OCI-LY7 (cell line): ENCODE measurements at regions not wholly inside any gene's neighbourhood (a gene's known extent, or its start where the extent isn't known, plus 50 kb on each side); places are given as distances from the start of the nearest gene placed in this dataset.

ENCODE experiments used
- BruUV-seq: library from RNA; stranded (reverse); fragments of 400-500 nt; replicated peaks from 2 replicates; lab custom pipeline; 2021; lab: Mats Ljungman, UMichigan
- CTCF ChIA-PET: fragments of 300-600 bp; sonication (Branson Sonifier 250); formaldehyde crosslinking; loops from one replicate; lab custom pipeline; 2022; ENCODE audit warnings: antibody characterized with exemption; ENCODE audit not compliant: unreplicated experiment; lab: Charles Lee
- POLR2A ChIA-PET: fragments of 300-600 bp; sonication (Branson Sonifier 250); formaldehyde crosslinking; loops from one replicate; lab custom pipeline; 2022; ENCODE audit warnings: antibody characterized with exemption; lab: Charles Lee
- DNase-seq: peaks from one replicate; pipeline ENCODE4 v3.0.0-alpha.2; 2015; ENCODE audit warnings: low spot score
- H2AFZ ChIP-seq: fragments of 200-600 bp; sonication (generic), shearing (Covaris generic); 2 replicates; pipeline ENCODE4 v1.6.1; 2014; ENCODE audit warnings: mild to moderate bottlenecking, antibody characterized with exemption, low read length, moderate library complexity
- H3K27ac ChIP-seq: fragments of 200-600 bp; sonication (generic); 2 replicates; pipeline ENCODE4 v1.5.1; 2014; ENCODE audit warnings: mixed run types, low read depth, mild to moderate bottlenecking, moderate library complexity, low read length, inconsistent platforms; ENCODE audit not compliant: poor library complexity, severe bottlenecking
- H3K36me3 ChIP-seq: fragments of 200-600 bp; sonication (generic); 2 replicates; pipeline ENCODE4 v1.6.1; 2014; ENCODE audit warnings: mild to moderate bottlenecking, antibody characterized with exemption, low read length, moderate library complexity, mixed read lengths; ENCODE audit not compliant: insufficient read depth
- H3K4me1 ChIP-seq: fragments of 200-600 bp; sonication (generic); 2 replicates; pipeline ENCODE4 v1.5.1; 2014; ENCODE audit warnings: mild to moderate bottlenecking, low read length; ENCODE audit not compliant: insufficient read depth, poor library complexity, severe bottlenecking
- H3K4me2 ChIP-seq: fragments of 200-600 bp; sonication (generic); 2 replicates; pipeline ENCODE4 v1.6.1; 2014; ENCODE audit warnings: mild to moderate bottlenecking, low read length
- H3K4me3 ChIP-seq: fragments of 200-600 bp; sonication (generic); 2 replicates; pipeline ENCODE4 v1.5.1; 2014; ENCODE audit warnings: mild to moderate bottlenecking, low read depth, low read length; ENCODE audit not compliant: poor library complexity, severe bottlenecking
- H3K79me2 ChIP-seq: fragments of 200-600 bp; sonication (generic); 2 replicates; pipeline ENCODE4 v1.6.1; 2016; ENCODE audit warnings: low read depth, mild to moderate bottlenecking, low read length, moderate library complexity, mixed read lengths; ENCODE audit not compliant: insufficient read depth
- H3K9me2 ChIP-seq: fragments of 200-600 bp; sonication (generic); 2 replicates; pipeline ENCODE4 v1.6.1; 2016; ENCODE audit warnings: mild to moderate bottlenecking, low read length, mixed read lengths; ENCODE audit not compliant: insufficient read depth
- H3K9me3 ChIP-seq: fragments of 200-600 bp; sonication (generic); 2 replicates; pipeline ENCODE4 v1.6.1; 2014; ENCODE audit warnings: mild to moderate bottlenecking, mixed run types, low read length, mixed read lengths
- H4K20me1 ChIP-seq: fragments of 200-600 bp; sonication (generic); 2 replicates; pipeline ENCODE4 v1.6.1; 2014; ENCODE audit warnings: mild to moderate bottlenecking, antibody characterized with exemption, low read length, moderate library complexity, mixed read lengths; ENCODE audit not compliant: insufficient read depth
- EZH2phosphoT487 ChIP-seq: fragments of 200-600 bp; sonication (generic); IDR thresholded peaks from 2 replicates; pipeline ENCODE4 v1.6.1; 2018; ENCODE audit warnings: low read depth, borderline replicate concordance, mild to moderate bottlenecking, mixed run types, antibody characterized with exemption, low read length, moderate library complexity, mixed read lengths
- intact Hi-C: fragments of 100-400 bp; cut with micrococcal nuclease; formaldehyde crosslinking; loops from one replicate; pipeline ENCODE4 v1.10.0; 2022; ENCODE audit not compliant: unreplicated experiment
- TF ChIP-seq, protein P1 (sequence below): fragments of 200-600 bp; sonication (generic); conservative IDR thresholded peaks from 2 replicates; pipeline ENCODE4 v1.5.1; 2014; ENCODE audit warnings: mild to moderate bottlenecking, antibody characterized with exemption, low read length, moderate library complexity, mixed read lengths

DNA sequence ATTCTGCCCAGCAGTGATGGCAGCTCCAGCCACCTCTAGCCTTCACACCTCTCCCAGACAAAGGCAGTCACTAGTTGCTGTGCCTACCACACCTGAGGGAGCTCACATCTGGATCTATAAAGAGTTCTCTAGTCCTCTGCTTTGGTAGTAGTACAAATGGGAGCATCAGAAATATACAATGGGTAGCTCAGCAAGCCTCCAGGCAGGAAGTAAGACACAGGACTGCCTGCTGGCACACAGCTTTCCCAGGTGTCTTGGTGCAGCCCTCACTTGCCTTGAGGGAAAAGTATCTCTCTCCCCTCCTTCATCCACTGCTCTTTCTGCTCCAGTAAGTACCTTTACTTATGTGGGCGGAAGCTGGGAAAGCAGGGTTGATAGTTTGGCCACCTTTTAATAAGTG is 212.9 kb upstream of the SLC7A11 start:
- BruUV-seq: no TSS peak

DNA sequence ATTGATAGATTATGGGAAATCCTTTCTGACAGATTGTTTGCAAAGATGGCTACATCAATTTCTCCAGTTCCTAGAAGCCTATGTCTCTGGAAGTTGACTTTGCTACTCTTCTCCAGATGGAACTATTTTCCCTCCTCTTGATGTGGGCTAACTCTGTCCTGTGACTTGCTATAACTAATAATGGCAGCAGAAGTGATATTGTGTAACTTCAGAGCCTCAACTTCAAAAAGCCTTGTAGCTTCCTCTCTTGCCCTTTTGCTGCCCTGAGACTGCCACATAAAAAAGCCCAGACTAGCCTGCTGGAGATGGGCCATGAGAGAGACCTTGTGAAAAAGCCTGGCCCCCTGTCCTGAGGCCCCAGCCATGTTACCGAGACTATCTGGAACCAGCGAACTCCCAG is 210.7 kb upstream of the SLC7A11 start:
- no peaks in the 10 kb centered on the region for H3K36me3 ChIP-seq
- H2AFZ ChIP-seq: no peak overlapping the region
- H3K79me2 ChIP-seq: no peaks in the 10 kb centered on the region
- H3K4me2 ChIP-seq: no peak overlapping the region
- no peak for DNase-seq
- H3K4me1 ChIP-seq: no peaks in the 10 kb centered on the region
- BruUV-seq: no TSS peak
- no peak overlapping the region for H3K4me3 ChIP-seq
- intact Hi-C loops: no loop called here
- H4K20me1 ChIP-seq: no peaks in the 10 kb centered on the region
- ChIA-PET POLR2A (interaction anchor here (1.2 kb wide), 1 partner anchor 18 kb away, joined by 3 read pairs; no protein-coding TSS in a partner anchor), CTCF (no interaction called here)
- no peaks in the 10 kb centered on the region for H3K9me2 ChIP-seq
- H3K9me3 ChIP-seq: no peaks in the 10 kb centered on the region
- TF ChIP-seq, protein P1, sequence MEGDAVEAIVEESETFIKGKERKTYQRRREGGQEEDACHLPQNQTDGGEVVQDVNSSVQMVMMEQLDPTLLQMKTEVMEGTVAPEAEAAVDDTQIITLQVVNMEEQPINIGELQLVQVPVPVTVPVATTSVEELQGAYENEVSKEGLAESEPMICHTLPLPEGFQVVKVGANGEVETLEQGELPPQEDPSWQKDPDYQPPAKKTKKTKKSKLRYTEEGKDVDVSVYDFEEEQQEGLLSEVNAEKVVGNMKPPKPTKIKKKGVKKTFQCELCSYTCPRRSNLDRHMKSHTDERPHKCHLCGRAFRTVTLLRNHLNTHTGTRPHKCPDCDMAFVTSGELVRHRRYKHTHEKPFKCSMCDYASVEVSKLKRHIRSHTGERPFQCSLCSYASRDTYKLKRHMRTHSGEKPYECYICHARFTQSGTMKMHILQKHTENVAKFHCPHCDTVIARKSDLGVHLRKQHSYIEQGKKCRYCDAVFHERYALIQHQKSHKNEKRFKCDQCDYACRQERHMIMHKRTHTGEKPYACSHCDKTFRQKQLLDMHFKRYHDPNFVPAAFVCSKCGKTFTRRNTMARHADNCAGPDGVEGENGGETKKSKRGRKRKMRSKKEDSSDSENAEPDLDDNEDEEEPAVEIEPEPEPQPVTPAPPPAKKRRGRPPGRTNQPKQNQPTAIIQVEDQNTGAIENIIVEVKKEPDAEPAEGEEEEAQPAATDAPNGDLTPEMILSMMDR: no peak
- TF ChIP-seq EZH2phosphoT487: no peak
- H3K27ac ChIP-seq: no peak overlapping the region

More for the DNA sequence above, 212.9 kb upstream of the SLC7A11 start:
- POLR2A ChIA-PET: no interaction called here
- Histone ChIP-seq H4K20me1 (no peaks in the 10 kb centered on the region), H3K36me3 (no peaks in the 10 kb centered on the region), H3K79me2 (no peaks in the 10 kb centered on the region), H3K27ac (no peak overlapping the region), H3K9me3 (no peaks in the 10 kb centered on the region), H2AFZ (no peak overlapping the region), H3K4me3 (no peak overlapping the region), H3K9me2 (no peaks in the 10 kb centered on the region), H3K4me2 (no peak overlapping the region), H3K4me1 (no peaks in the 10 kb centered on the region)
- DNase-seq: no peak
- CTCF ChIA-PET: no interaction called here
- TF ChIP-seq, protein P1: no peak
- TF ChIP-seq EZH2phosphoT487: no peak
- intact Hi-C loops: no loop called here

DNA sequence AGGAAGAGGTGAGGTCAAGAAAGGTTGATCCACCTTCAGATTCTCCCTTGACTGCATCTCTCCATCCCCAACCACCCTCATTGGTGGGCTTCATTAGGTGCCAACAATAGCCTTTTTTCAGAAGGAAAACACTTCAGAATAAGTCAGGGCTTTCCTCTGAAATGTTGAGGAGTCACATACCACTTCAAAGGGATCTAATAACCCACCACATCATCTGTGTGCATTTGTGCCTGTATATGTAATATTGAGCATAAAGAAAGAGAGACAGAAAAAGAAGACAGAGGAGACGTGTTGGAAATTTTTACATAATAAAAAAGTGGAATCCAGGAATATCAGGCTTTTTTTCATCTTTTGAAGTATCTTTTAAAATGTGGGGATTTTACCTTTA is 209.1 kb upstream of the SLC7A11 start:
- intact Hi-C loops: no loop called here
- H3K9me2 ChIP-seq: no peaks in the 10 kb centered on the region
- no peaks in the 10 kb centered on the region for H3K4me1 ChIP-seq
- no peaks in the 10 kb centered on the region for H3K36me3 ChIP-seq
- no peak for DNase-seq
- H4K20me1 ChIP-seq: no peaks in the 10 kb centered on the region
- TF ChIP-seq EZH2phosphoT487: no peak
- TF ChIP-seq, protein P1: no peak
- H3K9me3 ChIP-seq: no peaks in the 10 kb centered on the region
- ChIA-PET CTCF (no interaction called here), POLR2A (interaction anchor here (0.8 to 0.9 kb wide), 2 partner anchors 131 to 742 kb away, joined by 3 to 4 read pairs; no protein-coding TSS in a partner anchor)
- H3K4me3 ChIP-seq: no peak overlapping the region
- no peak overlapping the region for H2AFZ ChIP-seq
- no TSS peak for BruUV-seq
- no peaks in the 10 kb centered on the region for H3K79me2 ChIP-seq
- no peak overlapping the region for H3K27ac ChIP-seq
- H3K4me2 ChIP-seq: no peak overlapping the region
